ENCODE measurements at regions not wholly inside any gene's neighbourhood (a gene's known extent, or its start where the extent isn't known, plus 50 kb on each side); places are given as distances from the start of the nearest gene placed in this dataset.
A peak's percentile ranks its signal among the peaks of the same experiment; 100 is the strongest.

DNA sequence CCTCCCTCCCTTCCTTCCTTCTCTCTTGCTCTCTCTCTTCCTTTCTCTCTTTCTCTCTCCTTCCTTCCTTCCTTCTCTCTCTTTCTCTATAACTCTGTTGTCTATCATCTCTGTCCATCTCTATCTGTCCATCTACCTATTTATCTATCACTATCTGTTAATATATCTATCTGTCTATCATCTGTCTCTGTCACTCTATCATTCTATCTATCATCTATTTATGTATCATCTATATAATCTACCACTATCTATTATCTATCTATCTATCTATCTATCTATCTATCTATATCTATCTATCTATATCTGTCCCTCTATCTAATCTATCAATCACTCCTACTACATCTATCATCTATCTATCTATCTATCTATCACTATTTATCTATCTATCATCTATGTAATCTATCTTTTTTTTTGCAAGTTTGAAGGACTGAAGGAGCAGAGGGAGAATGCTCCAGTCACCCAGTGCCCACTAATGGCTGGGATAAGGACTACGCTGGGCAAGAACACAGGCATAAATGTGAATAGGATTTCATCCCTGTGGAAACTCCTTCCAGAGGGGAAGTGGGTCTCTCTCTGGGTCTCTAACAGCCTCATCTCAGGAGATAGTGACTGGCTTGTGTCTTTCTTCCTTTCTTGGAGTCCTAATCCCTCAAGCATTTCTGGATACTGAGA lies 427.0 kb downstream of the LPIN1 start:
- no peak overlapping the region for H3K4me3 ChIP-seq
- H3K4me1 ChIP-seq (replicated peaks in 1 of 2), result peaks cover 44% of the 10 kb centered on the region in 2 donors
- peak in 1 of 8 experiments; percentile 27 for ATAC-seq (replicated peaks in 6 of 8)
- in situ Hi-C loops (cut with MboI; ENCODE audit: low pct_unique_long_range_greater_than_20kb in 2 of 9, low sequenced_read_pairs in 9 of 9, unreplicated experiment in 9 of 9), result loop anchor here in 1 of 9 experiments (25.0 kb wide), 1 partner anchor 539 kb away; the partner anchor contains the start of gene TRIB2
- WGBS, 10 experiments, result 60 to 100% (median 100%) methylated on average over 1 of the region's 1 CpG; no CpG with 5 or more reads in 3 of the 10 experiments
- no peak overlapping the region for H3K27ac ChIP-seq

DNA sequence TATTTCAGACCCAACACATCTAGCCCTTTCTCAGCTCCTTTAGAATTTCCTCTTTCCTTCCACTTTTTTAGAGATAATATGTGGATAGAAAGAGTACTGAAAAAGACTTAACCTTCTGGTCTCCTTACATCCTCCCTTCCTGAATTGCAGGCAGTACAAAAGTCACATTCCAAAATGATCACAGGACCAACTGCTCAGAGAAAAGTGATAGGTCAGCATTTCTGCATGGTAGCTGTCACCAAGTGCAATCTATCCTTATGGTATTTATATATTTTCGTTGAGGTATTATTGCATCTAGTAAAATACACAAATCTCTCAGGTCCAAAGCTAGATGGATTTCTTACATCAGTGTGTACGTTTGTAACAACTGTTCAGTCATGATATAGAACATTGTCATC lies 427.5 kb downstream of the LPIN1 start:
- 46 to 100% (median 71%) methylated on average over 1 to 2 of the region's 2 CpGs for WGBS, 10 experiments
- peaks cover 38% of the 10 kb centered on the region in 2 donors for H3K4me1 ChIP-seq (replicated peaks in 1 of 2)
- ATAC-seq (replicated peaks in 6 of 8), result no peak
- no peak overlapping the region for H3K4me3 ChIP-seq
- no peak overlapping the region for H3K27ac ChIP-seq
- in situ Hi-C loops (cut with MboI; ENCODE audit: low pct_unique_long_range_greater_than_20kb in 2 of 9, low sequenced_read_pairs in 9 of 9, unreplicated experiment in 9 of 9), result loop anchor here in 1 of 9 experiments (25.0 kb wide), 1 partner anchor 538 kb away; the partner anchor contains the start of gene TRIB2

- Histone ChIP-seq H3K27ac (no peak overlapping the region), H3K4me1 (replicated peaks in 1 of 2) (peaks cover 25 to 27% of the 10 kb centered on the region in 2 donors), H3K4me3 (no peak overlapping the region)
- in situ Hi-C loops (cut with MboI; ENCODE audit: low pct_unique_long_range_greater_than_20kb in 2 of 9, low sequenced_read_pairs in 9 of 9, unreplicated experiment in 9 of 9), result no loop called here
- ATAC-seq (replicated peaks in 6 of 8), result no peak
- WGBS, 10 experiments, result 64 to 100% (median 80%) methylated on average over 1 to 2 of the region's 2 CpGs; no CpG with 5 or more reads in 3 of the 10 experiments
Measured at GRCh38 chr2:12175323-12175722, 428.9 kb downstream of the LPIN1 start.

DNA sequence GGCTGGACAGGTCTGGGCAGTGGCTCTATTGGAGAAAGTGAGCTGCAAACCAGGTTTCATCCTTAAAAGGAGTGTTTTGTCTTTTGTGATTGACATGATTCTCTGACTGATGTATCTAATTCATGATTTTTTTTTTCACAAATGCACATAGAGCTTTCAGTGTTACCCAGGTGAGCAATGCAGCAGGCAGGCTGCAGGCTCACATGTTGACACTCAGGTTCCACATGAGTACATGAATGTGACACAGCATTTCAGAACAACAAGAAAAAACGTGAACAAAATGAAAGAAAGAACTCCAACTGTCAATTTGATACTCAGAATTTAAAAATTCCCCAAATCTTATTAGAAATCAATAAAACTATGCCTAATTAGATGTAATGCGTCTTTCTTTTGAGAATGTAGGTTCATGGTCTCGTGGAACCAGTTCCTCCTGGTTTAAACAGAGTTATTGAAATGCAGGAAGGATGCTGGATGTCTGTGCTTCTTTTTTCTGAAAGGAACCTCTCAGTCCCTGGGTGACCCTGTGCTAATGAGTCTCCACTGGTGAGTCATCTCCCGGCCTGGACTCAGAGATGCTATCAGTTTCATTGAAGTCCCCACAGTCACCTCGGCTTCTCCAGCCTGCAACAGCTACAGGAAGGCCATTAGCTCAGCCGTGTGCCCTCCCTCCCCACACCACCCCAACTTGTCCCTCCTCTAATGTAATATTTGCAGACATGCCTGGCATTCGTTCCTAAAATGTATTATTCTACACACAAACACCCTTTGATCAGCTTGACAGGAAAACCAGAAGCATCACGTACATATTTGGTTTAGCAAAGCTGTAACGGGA lies 430.4 kb downstream of the LPIN1 start:
- Histone ChIP-seq H3K4me3 (no peak overlapping the region), H3K27ac (peak overlapping the region; percentile 0 to 36), H3K4me1 (replicated peaks in 1 of 2) (peaks cover 21 to 27% of the 10 kb centered on the region in 2 donors)
- peak; percentile 77 to 99 (median 99) for ATAC-seq (replicated peaks in 6 of 8)
- in situ Hi-C loops (cut with MboI; ENCODE audit: low pct_unique_long_range_greater_than_20kb in 2 of 9, low sequenced_read_pairs in 9 of 9, unreplicated experiment in 9 of 9), result no loop called here
- WGBS, 10 experiments, result 14 to 85% (median 44%) methylated on average over 1 to 8 of the region's 9 CpGs

GRCh38 chr2:12177455-12178288 lies 431.2 kb downstream of the LPIN1 start:
- WGBS, 10 experiments, result 0 to 74% (median 48%) methylated on average over 1 to 4 of the region's 4 CpGs; no CpG with 5 or more reads in 2 of the 10 experiments
- in situ Hi-C loops (cut with MboI; ENCODE audit: low pct_unique_long_range_greater_than_20kb in 2 of 9, low sequenced_read_pairs in 9 of 9, unreplicated experiment in 9 of 9), result no loop called here
- Histone ChIP-seq H3K27ac (peak overlapping the region; percentile 0 to 36), H3K4me3 (no peak overlapping the region), H3K4me1 (replicated peaks in 1 of 2) (peaks cover 21 to 27% of the 10 kb centered on the region in 2 donors)
- peak in 7 of 8 experiments; percentile 33 to 71 (median 50) for ATAC-seq (replicated peaks in 6 of 8)

DNA sequence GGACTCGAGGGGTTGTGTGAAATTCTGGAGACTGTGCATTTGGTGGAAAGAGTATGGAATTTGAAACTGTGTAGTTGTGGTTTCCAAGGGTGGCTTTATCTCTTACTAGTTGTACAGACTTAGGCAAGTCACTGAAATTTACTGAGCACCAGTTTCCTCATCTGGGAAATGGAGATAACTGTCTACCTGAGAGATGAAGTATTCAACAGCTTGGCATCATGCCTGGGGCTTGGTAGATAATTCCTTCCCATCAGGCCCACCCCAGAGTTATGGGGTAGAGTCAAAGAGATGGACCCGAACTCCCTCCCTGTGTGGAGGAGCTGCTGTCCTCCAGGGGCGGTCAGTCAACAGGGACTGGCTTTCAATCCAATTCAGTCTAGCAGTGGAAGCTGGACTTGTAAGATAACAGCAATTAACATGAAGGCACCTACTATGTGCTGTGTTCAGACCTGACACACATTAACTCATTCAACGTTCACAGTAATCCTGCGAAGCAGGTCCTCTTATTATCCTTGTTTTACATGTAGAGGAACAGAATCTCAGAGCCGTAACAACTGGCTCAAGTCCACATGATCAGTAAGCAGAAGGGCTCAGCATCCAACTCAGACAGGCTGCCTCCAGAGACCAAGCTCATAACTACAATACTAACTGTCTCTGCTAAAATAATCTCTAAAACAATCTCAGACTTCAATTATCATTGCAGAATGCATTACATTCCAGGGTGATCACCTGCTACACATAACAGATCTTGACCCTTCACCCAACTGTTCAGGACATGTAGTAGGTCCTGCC lies 432.1 kb downstream of the LPIN1 start:
- in situ Hi-C loops (cut with MboI; ENCODE audit: low pct_unique_long_range_greater_than_20kb in 2 of 9, low sequenced_read_pairs in 9 of 9, unreplicated experiment in 9 of 9), result no loop called here
- WGBS, 10 experiments, result 60 to 100% (median 100%) methylated on average over 1 to 6 of the region's 6 CpGs; no CpG with 5 or more reads in 2 of the 10 experiments
- no peak overlapping the region for H3K27ac ChIP-seq
- peaks cover 21 to 27% of the 10 kb centered on the region in 2 donors for H3K4me1 ChIP-seq (replicated peaks in 1 of 2)
- H3K4me3 ChIP-seq, result no peak overlapping the region
- ATAC-seq (replicated peaks in 6 of 8), result no peak

GRCh38 chr2:12180031-12180430 lies 433.6 kb downstream of the LPIN1 start:
- 6 to 93% (median 58%) methylated on average over 1 to 2 of the region's 2 CpGs; no CpG with 5 or more reads in 1 of the 10 experiments for WGBS, 10 experiments

DNA sequence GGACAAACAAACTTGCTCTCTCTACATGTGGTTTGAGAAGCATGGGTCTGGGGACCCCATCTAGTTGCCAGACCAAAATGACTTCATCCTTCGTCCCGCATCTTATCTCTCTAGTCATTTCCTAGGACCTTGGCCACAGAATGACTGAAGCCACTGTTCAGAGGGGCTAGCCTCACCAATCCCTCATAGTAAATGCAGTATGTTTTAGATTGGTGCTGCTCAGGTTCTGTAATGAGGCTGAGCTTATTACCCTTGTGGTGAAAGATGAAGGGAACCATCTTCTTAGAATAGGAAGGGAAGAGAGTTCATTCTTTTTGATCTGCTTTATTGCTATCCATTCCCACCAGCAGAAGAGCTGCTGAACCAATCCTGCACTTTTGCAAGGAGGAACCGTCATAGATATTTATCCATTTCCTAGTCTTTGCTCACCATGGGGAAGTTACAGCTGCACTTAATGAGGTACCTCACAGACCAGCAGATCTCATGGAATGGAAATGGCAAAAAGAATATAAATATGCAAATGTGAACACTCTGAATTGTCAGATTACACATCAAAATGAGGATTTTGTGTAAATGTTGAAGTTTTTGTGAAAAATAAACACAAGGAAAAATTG lies 436.7 kb downstream of the LPIN1 start:
- 20 to 100% (median 81%) methylated on average over 1 to 3 of the region's 3 CpGs; no CpG with 5 or more reads in 1 of the 10 experiments for WGBS, 10 experiments
- peak in 1 of 8 experiments; percentile 42 for ATAC-seq (replicated peaks in 6 of 8)
- H3K4me3 ChIP-seq, result no peak overlapping the region
- H3K4me1 ChIP-seq (replicated peaks in 1 of 2), result peaks cover 2% of the 10 kb centered on the region in 2 donors
- no peak overlapping the region for H3K27ac ChIP-seq
- in situ Hi-C loops (cut with MboI; ENCODE audit: low pct_unique_long_range_greater_than_20kb in 2 of 9, low sequenced_read_pairs in 9 of 9, unreplicated experiment in 9 of 9), result no loop called here

More at GRCh38 chr2:12180031-12180430, 433.6 kb downstream of the LPIN1 start:
- Histone ChIP-seq H3K4me3 (no peak overlapping the region), H3K4me1 (replicated peaks in 1 of 2) (peaks cover 21 to 24% of the 10 kb centered on the region in 2 donors), H3K27ac (no peak overlapping the region)
- in situ Hi-C loops (cut with MboI; ENCODE audit: low pct_unique_long_range_greater_than_20kb in 2 of 9, low sequenced_read_pairs in 9 of 9, unreplicated experiment in 9 of 9), result no loop called here
- peak in 1 of 8 experiments; percentile 47 for ATAC-seq (replicated peaks in 6 of 8)

DNA sequence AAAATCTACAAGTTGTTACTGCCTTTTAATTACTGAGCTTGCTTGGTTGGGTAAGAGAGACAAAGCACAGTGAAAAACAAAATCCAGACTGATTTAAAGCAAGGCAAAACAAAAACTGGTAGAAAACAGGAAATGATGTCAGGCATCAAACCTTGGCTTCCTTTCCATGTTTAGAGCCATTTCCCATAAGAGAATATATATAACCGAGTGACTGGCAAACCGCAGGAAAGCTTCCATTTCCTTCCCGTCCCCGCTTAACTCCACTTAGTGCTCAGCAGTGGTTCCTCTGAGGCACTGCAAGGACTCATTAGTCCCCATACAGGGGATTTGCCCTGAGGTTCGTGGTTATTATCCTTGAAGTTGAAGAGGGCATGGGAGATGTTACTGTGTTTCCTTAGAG lies 446.3 kb downstream of the LPIN1 start:
- in situ Hi-C loops (cut with MboI; ENCODE audit: low pct_unique_long_range_greater_than_20kb in 2 of 9, low sequenced_read_pairs in 9 of 9, unreplicated experiment in 9 of 9), result no loop called here
- Histone ChIP-seq H3K27ac (no peak overlapping the region), H3K4me1 (replicated peaks in 1 of 2) (peaks cover 0 to 3% of the 10 kb centered on the region in 2 donors), H3K4me3 (no peak overlapping the region)
- 0 to 100% (median 84%) methylated on average over 1 to 5 of the region's 5 CpGs; no CpG with 5 or more reads in 4 of the 10 experiments for WGBS, 10 experiments
- no peak for ATAC-seq (replicated peaks in 6 of 8)

DNA sequence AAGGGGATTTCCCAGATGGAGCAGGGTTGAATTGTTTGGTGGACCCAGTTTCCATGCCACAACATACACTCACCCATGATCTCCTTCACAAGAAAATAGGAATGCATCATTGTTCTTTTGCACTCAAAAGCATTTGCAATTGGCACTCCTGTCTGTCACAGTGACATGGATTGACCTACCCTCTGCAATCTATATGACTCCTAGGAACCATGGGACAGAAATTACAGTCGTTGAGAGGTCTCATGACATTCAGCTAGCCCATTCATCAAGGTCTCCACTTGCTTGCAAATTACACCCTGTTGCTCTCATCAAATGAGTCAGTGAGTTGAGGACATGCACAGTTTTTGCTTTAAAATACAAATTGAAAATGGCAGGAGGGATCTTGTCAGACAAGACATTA lies 448.5 kb downstream of the LPIN1 start:
- Histone ChIP-seq H3K4me3 (no peak overlapping the region), H3K27ac (no peak overlapping the region), H3K4me1 (replicated peaks in 1 of 2) (peaks cover 0 to 14% of the 10 kb centered on the region in 2 donors)
- WGBS, 10 experiments, result 0 to 29% (median 17%) methylated on average over 1 of the region's 1 CpG; no CpG with 5 or more reads in 5 of the 10 experiments
- in situ Hi-C loops (cut with MboI; ENCODE audit: low pct_unique_long_range_greater_than_20kb in 2 of 9, low sequenced_read_pairs in 9 of 9, unreplicated experiment in 9 of 9), result no loop called here
- peak in 5 of 8 experiments; percentile 55 to 83 (median 60) for ATAC-seq (replicated peaks in 6 of 8)

- 20 to 100% (median 60%) methylated on average over 1 of the region's 1 CpG; no CpG with 5 or more reads in 2 of the 10 experiments for WGBS, 10 experiments
- in situ Hi-C loops (cut with MboI; ENCODE audit: low pct_unique_long_range_greater_than_20kb in 2 of 9, low sequenced_read_pairs in 9 of 9, unreplicated experiment in 9 of 9), result no loop called here
- H3K4me1 ChIP-seq (replicated peaks in 1 of 2), result peaks cover 0 to 17% of the 10 kb centered on the region in 2 donors
- no peak for ATAC-seq (replicated peaks in 6 of 8)
- H3K27ac ChIP-seq, result no peak overlapping the region
- no peak overlapping the region for H3K4me3 ChIP-seq
Measured at GRCh38 chr2:12196495-12196894, 450.1 kb downstream of the LPIN1 start.

Measured in motor neuron (in vitro differentiated cells).